GM20000 (cell line): ENCODE measurements at regions not wholly inside any gene's neighbourhood (a gene's known extent, or its start where the extent isn't known, plus 50 kb on each side); places are given as distances from the start of the nearest gene placed in this dataset.
A peak's percentile ranks its signal among the peaks of the same experiment; 100 is the strongest.
"Not testable (repeated sequence)": the region's sequence is repeated elsewhere in the genome, so short reads cannot be mapped to it uniquely, and the experiment has no call there.

Experiments
- DNase-seq: peaks from one replicate; pipeline ENCODE4 v3.0.0; 2012; ENCODE audit warnings: low spot score
- CTCF ChIP-seq: IDR thresholded peaks from 2 replicates; pipeline ENCODE4 v1.5.1; 2012; ENCODE audit warnings: mild to moderate bottlenecking, control low read depth; ENCODE audit errors: extremely low read depth, missing control alignments

GRCh38 chr4:112735474-112735951, 98.6 kb downstream of the LARP7 start:
- DNase-seq, result peak; percentile 32
- TF ChIP-seq CTCF, result no peak

GRCh38 chr4:112736718-112737135, 99.8 kb downstream of the LARP7 start:
- no peak for TF ChIP-seq CTCF
- DNase-seq, result peak; percentile 17

- no peak for DNase-seq
- no peak for TF ChIP-seq CTCF
Measured at GRCh38 chr4:112739442-112739841, 102.5 kb downstream of the LARP7 start.

- TF ChIP-seq CTCF, result no peak
Measured at GRCh38 chr4:112747036-112747435, 110.1 kb downstream of the LARP7 start.

GRCh38 chr4:112748352-112748878, 111.5 kb downstream of the LARP7 start:
- TF ChIP-seq CTCF, result no peak
- DNase-seq, result no peak

More at GRCh38 chr4:112747036-112747435, 110.1 kb downstream of the LARP7 start:
- DNase-seq, result no peak

- DNase-seq, result not testable (repeated sequence)
Measured at GRCh38 chr4:112750749-112751148, 113.8 kb downstream of the LARP7 start.

GRCh38 chr4:112751447-112751846, 114.5 kb downstream of the LARP7 start:
- no peak for TF ChIP-seq CTCF
- DNase-seq, result no peak

GRCh38 chr4:112752061-112752460, 115.1 kb downstream of the LARP7 start:
- DNase-seq, result no peak
- TF ChIP-seq CTCF, result no peak
